T-cell (primary cell): ENCODE measurements at regions not wholly inside any gene's neighbourhood (a gene's known extent, or its start where the extent isn't known, plus 50 kb on each side); places are given as distances from the start of the nearest gene placed in this dataset.
"Not testable (repeated sequence)": the region's sequence is repeated elsewhere in the genome, so short reads cannot be mapped to it uniquely, and the experiment has no call there.

Experiments used
- ATAC-seq, 4 experiments: fragments of 200-7000 bp in 3 of 4; fragments of 150-1000 bp in 1 of 4; cut with Tn5 transposase; replicated peaks in 1 of 4; 1 replicate in 3 of 4; 2 replicates in 1 of 4; pipeline ENCODE4 v1.10.0; 2021; ENCODE audit warnings: moderate library complexity in 3 of 4, mild to moderate bottlenecking in 2 of 4, moderate number of reproducible peaks in 1 of 4
- CTCF ChIA-PET, 2 donors: fragments of 300-600 bp; sonication (Branson Sonifier 250); formaldehyde crosslinking; loops; one replicate each; lab custom pipeline; 2022; ENCODE audit warnings: antibody characterized with exemption in 2 of 2; lab: Charles Lee
- POLR2A ChIA-PET, 2 donors: fragments of 300-600 bp; sonication (Branson Sonifier 250); formaldehyde crosslinking; loops; one replicate each; lab custom pipeline; 2022; ENCODE audit warnings: antibody characterized with exemption in 2 of 2; lab: Charles Lee
- DNase-seq, 35 experiments: peaks; one replicate each; pipeline versions ENCODE4 v3.0.0 to v3.0.0-alpha.2; 2013 to 2023
- H3K27ac ChIP-seq: one replicate; pipeline ENCODE4 v1.5.1; 2013; ENCODE audit warnings: low read length
- H3K27me3 ChIP-seq, 2 experiments: replicated peaks in 1 of 2; 1 replicate in 1 of 2; 2 replicates in 1 of 2; pipeline versions ENCODE4 v1.6.1 to v1.7.0; 2013; ENCODE audit warnings: low read length in 1 of 2, mixed read lengths in 1 of 2; ENCODE audit not compliant: control insufficient read depth in 2 of 2, insufficient read depth in 2 of 2; ENCODE audit errors: extremely low read depth in 1 of 2
- H3K36me3 ChIP-seq, 2 donors: 1 replicate in 1 of 2; 2 replicates in 1 of 2; pipeline versions ENCODE4 v1.6.1 to v1.7.0; 2013; ENCODE audit warnings: low read length in 1 of 2; ENCODE audit not compliant: control insufficient read depth in 2 of 2, insufficient read depth in 1 of 2; ENCODE audit errors: extremely low read depth in 1 of 2
- H3K4me1 ChIP-seq, 2 experiments: 1 replicate in 1 of 2; 2 replicates in 1 of 2; pipeline versions ENCODE4 v1.6.1 to v1.7.0; 2013; ENCODE audit warnings: low read length in 2 of 2, mixed read lengths in 1 of 2; ENCODE audit not compliant: insufficient read depth in 2 of 2, control insufficient read depth in 1 of 2; ENCODE audit errors: extremely low read depth in 1 of 2
- H3K4me3 ChIP-seq, 2 donors: 1 replicate in 1 of 2; 2 replicates in 1 of 2; pipeline versions ENCODE4 v1.5.1 to v1.7.0; 2013; ENCODE audit warnings: mild to moderate bottlenecking in 2 of 2, low read length in 1 of 2, moderate library complexity in 1 of 2; ENCODE audit not compliant: control insufficient read depth in 1 of 2; ENCODE audit errors: extremely low read depth in 1 of 2
- H3K9me3 ChIP-seq: 2 replicates; pipeline ENCODE4 v1.7.0; 2013
- H3K27ac Mint-ChIP-seq, 2 donors: one replicate each; pipeline ENCODE4 v1.8.0; 2020 to 2021; ENCODE audit warnings: mild to moderate bottlenecking in 2 of 2, mixed read lengths in 2 of 2
- H3K27me3 Mint-ChIP-seq, 2 donors: one replicate each; pipeline ENCODE4 v1.8.0; 2021 to 2022; ENCODE audit warnings: mixed read lengths in 2 of 2
- H3K36me3 Mint-ChIP-seq: one replicate; pipeline ENCODE4 v1.8.0; 2021; ENCODE audit warnings: mixed read lengths
- H3K4me1 Mint-ChIP-seq, 3 donors: one replicate each; pipeline ENCODE4 v1.8.0; 2020 to 2022; ENCODE audit warnings: mixed read lengths in 3 of 3, mild to moderate bottlenecking in 1 of 3
- H3K4me3 Mint-ChIP-seq, 3 donors: one replicate each; pipeline ENCODE4 v1.8.0; 2020 to 2022; ENCODE audit warnings: mild to moderate bottlenecking in 3 of 3, mixed read lengths in 3 of 3, moderate library complexity in 3 of 3
- H3K9me3 Mint-ChIP-seq, 3 donors: one replicate each; pipeline ENCODE4 v1.8.0; 2020 to 2022; ENCODE audit warnings: mixed read lengths in 3 of 3
- WGBS: methylation state at CpG from one replicate; pipeline ENCODE4 v1.1.5; 2013; ENCODE audit warnings: missing lambda C conversion rate; ENCODE audit not compliant: insufficient coverage; 5-methylcytosine and 5-hydroxymethylcytosine counted together

DNA sequence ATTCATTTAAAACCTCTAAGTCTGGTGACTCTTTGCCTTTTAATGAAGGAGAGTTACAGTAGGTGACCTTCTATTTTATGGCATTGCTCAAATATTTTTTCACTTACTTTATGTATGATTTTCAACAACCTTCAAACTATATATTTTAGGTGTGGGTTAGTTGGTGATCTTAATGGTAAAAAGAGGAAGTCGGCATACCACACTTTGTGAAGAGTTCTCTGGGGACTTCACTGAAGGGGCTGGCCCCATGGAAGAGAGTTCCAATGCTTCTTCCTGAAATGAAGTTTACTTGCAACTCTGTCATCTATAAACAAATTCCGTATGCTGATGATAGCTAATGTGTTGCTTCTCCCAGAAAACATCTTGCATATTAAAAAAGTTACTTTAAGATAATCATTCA, 647.0 kb upstream of the SGO1 start:
- H3K9me3 Mint-ChIP-seq: peaks cover 14 to 23% (median 15%) of the 10 kb centered on the region in 3 donors
- H3K27me3 Mint-ChIP-seq: no peaks in the 10 kb centered on the region
- no peak overlapping the region for H3K27ac Mint-ChIP-seq
- Histone ChIP-seq H3K4me3 (no peak overlapping the region), H3K4me1 (no peaks in the 10 kb centered on the region), H3K27ac (no peak overlapping the region), H3K27me3 (no peaks in the 10 kb centered on the region), H3K36me3 (no peaks in the 10 kb centered on the region), H3K9me3 (no peaks in the 10 kb centered on the region)
- CTCF ChIA-PET: no interaction called here
- ATAC-seq (no peak), DNase-seq (no peak)
- no peaks in the 10 kb centered on the region for H3K4me1 Mint-ChIP-seq
- no peaks in the 10 kb centered on the region for H3K36me3 Mint-ChIP-seq
- POLR2A ChIA-PET: no interaction called here
- no peak overlapping the region for H3K4me3 Mint-ChIP-seq
- WGBS: no CpG with 5 or more reads among the region's 2 CpGs

DNA sequence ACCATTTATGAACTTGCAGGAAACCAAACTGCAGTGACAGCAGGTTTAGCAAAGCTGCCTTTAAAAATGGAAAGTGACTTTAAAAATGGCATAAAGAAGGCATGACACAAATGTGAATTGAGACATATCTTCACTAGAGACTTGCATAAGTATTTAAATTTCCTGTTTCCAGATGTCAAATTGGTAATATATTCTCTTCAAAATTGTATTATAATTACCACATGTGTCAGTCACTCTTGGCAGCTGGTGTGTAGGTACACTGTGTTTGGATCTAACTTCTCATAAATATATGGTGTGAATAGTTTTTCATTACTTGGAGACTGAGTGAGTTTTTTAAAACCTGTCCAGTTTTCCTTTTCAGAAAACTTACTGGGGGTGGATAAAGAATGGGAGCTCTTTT, 636.2 kb upstream of the SGO1 start:
- H3K27me3 Mint-ChIP-seq: no peaks in the 10 kb centered on the region
- ATAC-seq (no peak), DNase-seq (no peak)
- ChIA-PET CTCF (no interaction called here), POLR2A (no interaction called here)
- no peak overlapping the region for H3K4me3 ChIP-seq
- no peaks in the 10 kb centered on the region for H3K27me3 ChIP-seq
- H3K4me1 Mint-ChIP-seq: no peaks in the 10 kb centered on the region
- no peak overlapping the region for H3K4me3 Mint-ChIP-seq
- no peak overlapping the region for H3K27ac Mint-ChIP-seq
- peaks cover 5% of the 10 kb centered on the region for H3K9me3 ChIP-seq
- no peaks in the 10 kb centered on the region for H3K4me1 ChIP-seq
- no peaks in the 10 kb centered on the region for H3K36me3 Mint-ChIP-seq
- H3K9me3 Mint-ChIP-seq: peaks cover 36 to 44% (median 41%) of the 10 kb centered on the region in 3 donors
- no peaks in the 10 kb centered on the region for H3K36me3 ChIP-seq
- no peak overlapping the region for H3K27ac ChIP-seq

DNA sequence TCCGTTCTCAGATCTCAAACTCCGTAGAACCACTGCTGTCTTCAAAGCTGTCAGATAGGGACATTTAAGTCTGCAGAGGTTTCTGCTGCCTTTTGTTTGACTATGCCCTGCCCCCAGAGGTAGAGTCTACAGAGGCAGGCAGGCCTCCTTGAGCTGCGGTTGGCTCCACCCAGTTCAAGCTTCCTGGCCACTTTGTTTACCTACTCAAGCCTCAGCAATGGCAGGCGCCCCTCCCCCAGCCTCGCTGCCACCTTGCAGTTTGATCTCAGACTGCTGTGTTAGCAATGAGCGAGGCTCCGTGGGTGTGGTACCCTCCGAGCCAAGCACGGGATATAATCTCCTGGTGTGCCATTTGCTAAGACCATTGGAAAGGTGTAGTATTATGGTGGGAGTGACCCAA, 634.9 kb upstream of the SGO1 start:
- CTCF ChIA-PET, H3K36me3 Mint-ChIP-seq, H3K27ac ChIP-seq, H3K9me3 ChIP-seq, ATAC-seq, H3K4me1 Mint-ChIP-seq, POLR2A ChIA-PET, DNase-seq, H3K27ac Mint-ChIP-seq, H3K4me3 ChIP-seq, H3K4me1 ChIP-seq, H3K36me3 ChIP-seq, H3K4me3 Mint-ChIP-seq, H3K27me3 Mint-ChIP-seq, H3K27me3 ChIP-seq: not testable (repeated sequence)
- 96% methylated on average over 6 of the region's 9 CpGs for WGBS
- peaks cover 36 to 40% (median 36%) of the 10 kb centered on the region in 3 donors for H3K9me3 Mint-ChIP-seq

DNA sequence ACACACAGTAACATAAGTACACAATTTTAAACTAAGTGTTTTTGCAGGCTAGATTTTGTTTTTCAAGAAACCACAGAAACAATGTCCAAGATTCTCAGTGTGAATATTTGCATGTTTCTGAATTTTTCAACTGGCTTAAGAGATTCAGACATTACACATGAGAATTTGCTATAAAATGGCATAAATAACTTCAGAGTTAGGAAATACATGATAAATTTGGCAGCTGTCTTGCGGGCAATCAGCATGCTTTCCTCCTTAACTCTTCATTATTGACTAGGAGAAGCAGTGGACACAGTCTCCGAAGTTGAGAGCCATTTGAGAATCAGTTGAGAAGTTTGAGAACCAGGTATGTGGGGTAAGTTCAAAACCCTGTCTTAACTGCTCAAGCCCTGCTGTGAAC, 625.6 kb upstream of the SGO1 start:
- H3K27ac ChIP-seq: no peak overlapping the region
- ChIA-PET CTCF (interaction anchor here in 1 of 2 donors (0.7 kb wide), 1 partner anchor 506 kb away, joined by 7 read pairs; no protein-coding TSS in a partner anchor), POLR2A (no interaction called here)
- Mint-ChIP-seq H3K9me3 (peaks cover 18 to 45% (median 44%) of the 10 kb centered on the region in 3 donors), H3K4me1 (no peaks in the 10 kb centered on the region), H3K4me3 (no peak overlapping the region), H3K27me3 (no peaks in the 10 kb centered on the region), H3K36me3 (no peaks in the 10 kb centered on the region), H3K27ac (no peak overlapping the region)
- H3K9me3 ChIP-seq: no peaks in the 10 kb centered on the region
- H3K4me1 ChIP-seq: no peaks in the 10 kb centered on the region
- H3K4me3 ChIP-seq: no peak overlapping the region
- no CpG with 5 or more reads among the region's 2 CpGs for WGBS
- no peaks in the 10 kb centered on the region for H3K27me3 ChIP-seq
- H3K36me3 ChIP-seq: no peaks in the 10 kb centered on the region
- ATAC-seq (no peak), DNase-seq (no peak)

DNA sequence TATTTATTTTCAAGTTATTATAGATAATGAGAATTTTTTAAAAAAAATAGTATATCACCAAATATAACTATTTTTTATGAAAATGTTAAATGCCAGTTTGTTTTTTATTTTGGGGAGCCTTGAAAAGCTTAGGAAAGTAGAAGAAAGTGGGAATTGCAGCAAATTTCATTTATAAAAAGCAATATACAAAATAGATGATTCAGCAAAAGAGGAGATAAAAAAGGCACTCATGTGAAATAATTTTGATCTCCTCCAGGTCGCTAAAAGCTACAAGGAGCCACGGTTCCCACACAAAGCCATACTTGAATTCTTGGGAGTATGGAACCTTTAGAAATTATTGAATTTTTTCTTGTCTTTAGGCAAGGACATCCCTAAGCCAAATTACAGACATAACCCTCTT, 625.0 kb upstream of the SGO1 start:
- Histone ChIP-seq H3K27ac (no peak overlapping the region), H3K36me3 (no peaks in the 10 kb centered on the region), H3K9me3 (peaks cover 2% of the 10 kb centered on the region), H3K4me3 (no peak overlapping the region), H3K4me1 (no peaks in the 10 kb centered on the region), H3K27me3 (no peaks in the 10 kb centered on the region)
- H3K27me3 Mint-ChIP-seq: no peaks in the 10 kb centered on the region
- no CpG with 5 or more reads among the region's 2 CpGs for WGBS
- ATAC-seq (no peak), DNase-seq (no peak)
- H3K4me1 Mint-ChIP-seq: no peaks in the 10 kb centered on the region
- POLR2A ChIA-PET: no interaction called here
- H3K4me3 Mint-ChIP-seq: no peak overlapping the region
- H3K27ac Mint-ChIP-seq: no peak overlapping the region
- no peaks in the 10 kb centered on the region for H3K36me3 Mint-ChIP-seq
- CTCF ChIA-PET: no interaction called here
- peaks cover 18 to 48% (median 45%) of the 10 kb centered on the region in 3 donors for H3K9me3 Mint-ChIP-seq

DNA sequence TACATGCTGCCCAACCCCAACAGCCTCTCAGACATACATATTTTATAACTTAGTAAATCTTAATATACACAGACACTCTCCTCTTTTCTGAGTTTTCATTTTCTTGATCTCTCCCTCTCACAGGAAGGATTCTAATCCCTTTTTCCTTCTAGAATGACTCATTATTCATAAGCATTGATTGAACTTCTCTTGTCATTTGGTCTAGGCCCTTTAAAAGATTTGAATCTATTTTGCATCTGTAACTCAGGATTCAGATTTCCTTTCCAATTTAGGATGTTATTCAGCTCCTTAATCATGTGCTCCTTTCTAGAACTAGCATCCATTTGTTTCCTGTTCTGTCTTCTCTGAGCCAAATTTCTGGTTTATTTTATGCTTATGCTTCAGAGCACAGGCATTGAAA, 624.5 kb upstream of the SGO1 start:
- H3K9me3 Mint-ChIP-seq: peaks cover 18 to 48% (median 45%) of the 10 kb centered on the region in 3 donors
- ATAC-seq: no peak
- no peaks in the 10 kb centered on the region for H3K27me3 ChIP-seq
- POLR2A ChIA-PET: no interaction called here
- H3K4me3 ChIP-seq: no peak overlapping the region
- peaks cover 2% of the 10 kb centered on the region for H3K9me3 ChIP-seq
- no peaks in the 10 kb centered on the region for H3K36me3 ChIP-seq
- no peaks in the 10 kb centered on the region for H3K36me3 Mint-ChIP-seq
- DNase-seq: no peak
- H3K4me1 ChIP-seq: no peaks in the 10 kb centered on the region
- no peak overlapping the region for H3K27ac Mint-ChIP-seq
- H3K4me1 Mint-ChIP-seq: no peaks in the 10 kb centered on the region
- CTCF ChIA-PET: no interaction called here
- no peak overlapping the region for H3K4me3 Mint-ChIP-seq
- H3K27me3 Mint-ChIP-seq: no peaks in the 10 kb centered on the region
- H3K27ac ChIP-seq: no peak overlapping the region

DNA sequence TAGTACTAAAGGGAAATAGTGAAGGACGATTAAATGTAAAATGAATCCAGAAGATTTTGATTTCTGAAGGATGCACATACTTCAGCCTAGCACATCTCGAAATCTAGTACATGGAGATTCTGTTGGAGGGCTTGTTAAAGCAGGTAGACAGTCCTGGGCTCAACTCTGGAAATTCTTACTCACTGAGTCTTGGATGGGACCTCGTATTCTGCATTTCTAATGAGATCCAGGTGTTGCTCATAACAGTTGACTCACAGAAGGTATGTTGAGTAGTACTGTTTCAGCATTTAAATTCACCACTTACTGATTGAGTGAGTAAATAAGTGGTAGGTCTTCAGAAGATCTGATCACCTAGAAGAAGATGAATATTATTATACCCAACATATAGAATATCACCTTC, 623.4 kb upstream of the SGO1 start:
- ATAC-seq: no peak
- Histone ChIP-seq H3K4me1 (no peaks in the 10 kb centered on the region), H3K9me3 (peaks cover 2% of the 10 kb centered on the region), H3K27me3 (no peaks in the 10 kb centered on the region), H3K27ac (no peak overlapping the region), H3K36me3 (no peaks in the 10 kb centered on the region), H3K4me3 (no peak overlapping the region)
- Mint-ChIP-seq H3K27me3 (no peaks in the 10 kb centered on the region), H3K36me3 (no peaks in the 10 kb centered on the region), H3K9me3 (peaks cover 12 to 42% (median 42%) of the 10 kb centered on the region in 3 donors), H3K27ac (no peak overlapping the region), H3K4me1 (no peaks in the 10 kb centered on the region), H3K4me3 (no peak overlapping the region)
- CTCF ChIA-PET: no interaction called here
- WGBS: no CpG with 5 or more reads among the region's 3 CpGs
- POLR2A ChIA-PET: no interaction called here
- DNase-seq: no peak
